Panc1 (cell line): ENCODE measurements at regions not wholly inside any gene's neighbourhood (a gene's known extent, or its start where the extent isn't known, plus 50 kb on each side); places are given as distances from the start of the nearest gene placed in this dataset.

ENCODE experiments used
- ATAC-seq: fragments of 200-7000 bp; cut with Tn5 transposase; 2 replicates; pipeline ENCODE4 v1.9.1; 2020; ENCODE audit warnings: mild to moderate bottlenecking, moderate library complexity
- BruUV-seq: library from RNA; stranded (reverse); fragments of 400-500 nt; replicated peaks from 2 replicates; lab custom pipeline; 2021; lab: Mats Ljungman, UMichigan
- CTCF ChIA-PET: fragments of 300-600 bp; sonication (Branson Sonifier 250); formaldehyde crosslinking; loops from one replicate; lab custom pipeline; 2022; ENCODE audit warnings: antibody characterized with exemption; lab: Charles Lee
- POLR2A ChIA-PET: fragments of 300-600 bp; sonication (Branson Sonifier 250); formaldehyde crosslinking; loops from one replicate; lab custom pipeline; 2022; ENCODE audit warnings: antibody characterized with exemption; lab: Charles Lee
- DNase-seq: peaks from one replicate; pipeline ENCODE4 v3.0.0-alpha.2; 2010; ENCODE audit warnings: low read depth, low spot score
- H3K27ac ChIP-seq: 2 replicates; pipeline ENCODE4 v1.5.1; 2011; ENCODE audit warnings: mild to moderate bottlenecking, low read length, inconsistent platforms
- H3K27me3 ChIP-seq: fragments of 200-500 bp; sonication (Bioruptor generic); 2 replicates; pipeline ENCODE4 v1.6.0; 2014; ENCODE audit warnings: low read length, inconsistent platforms; ENCODE audit not compliant: control insufficient read depth, insufficient read depth
- H3K36me3 ChIP-seq: fragments of 200-500 bp; sonication (Bioruptor generic); 2 replicates; pipeline ENCODE4 v1.5.1; 2014; ENCODE audit warnings: inconsistent platforms, mild to moderate bottlenecking, low read length, moderate library complexity; ENCODE audit not compliant: control insufficient read depth, insufficient read depth
- H3K4me1 ChIP-seq: 2 replicates; pipeline ENCODE4 v1.5.1; 2011; ENCODE audit warnings: inconsistent platforms, mild to moderate bottlenecking, low read length, moderate library complexity; ENCODE audit not compliant: control insufficient read depth, insufficient read depth
- H3K4me3 ChIP-seq, 2 experiments: 2 replicates each; pipeline ENCODE4 v1.5.1; 2011 to 2012; ENCODE audit warnings: low read depth in 2 of 2, low read length in 2 of 2, mild to moderate bottlenecking in 2 of 2, inconsistent platforms in 1 of 2, moderate library complexity in 1 of 2
- H3K9me3 ChIP-seq: fragments of 200-500 bp; sonication (Bioruptor generic); 2 replicates; pipeline ENCODE4 v1.5.1; 2014; ENCODE audit warnings: low read depth, mild to moderate bottlenecking, inconsistent platforms, low read length, moderate library complexity; ENCODE audit not compliant: control insufficient read depth, insufficient read depth
- CTCF ChIP-seq: fragments of 450-650 bp; IDR thresholded peaks from 2 replicates; pipeline ENCODE4 v1.5.1; 2017; ENCODE audit warnings: mild to moderate bottlenecking
- POLR2AphosphoS5 ChIP-seq: IDR thresholded peaks from 2 replicates; pipeline ENCODE4 v1.6.1; 2012; ENCODE audit warnings: mild to moderate bottlenecking, low read depth, low read length, moderate library complexity
- SIN3A ChIP-seq: IDR thresholded peaks from 2 replicates; pipeline ENCODE4 v1.6.1; 2012; ENCODE audit warnings: low read depth, mild to moderate bottlenecking, low read length, moderate library complexity, borderline replicate concordance; ENCODE audit not compliant: insufficient read depth
- TCF7L2 ChIP-seq: IDR thresholded peaks from 2 replicates; pipeline ENCODE4 v1.6.1; 2011; ENCODE audit warnings: mild to moderate bottlenecking, low read depth, low read length, inconsistent platforms
- in situ Hi-C: cut with HindIII; loops from 2 replicates; pipeline ENCODE4 v1.10.0; 2016; ENCODE audit warnings: low sequenced_read_pairs, low pct_unique_long_range_greater_than_20kb
- intact Hi-C: fragments of 100-400 bp; cut with micrococcal nuclease; formaldehyde crosslinking; loops from one replicate; pipeline ENCODE4 v1.10.0; 2022; ENCODE audit not compliant: unreplicated experiment
- TF ChIP-seq, protein P1 (sequence below), 2 experiments: IDR thresholded peaks; 2 replicates each; pipeline ENCODE4 v1.6.1; 2011 to 2012; ENCODE audit warnings: low read depth in 2 of 2, control low read depth in 1 of 2, low read length in 1 of 2, mild to moderate bottlenecking in 1 of 2, moderate library complexity in 1 of 2; ENCODE audit not compliant: insufficient read depth in 1 of 2

- DNase-seq (no peak), ATAC-seq (no peak)
- Histone ChIP-seq H3K4me1 (no peaks in the 10 kb centered on the region), H3K36me3 (no peaks in the 10 kb centered on the region), H3K27ac (no peak overlapping the region), H3K27me3 (no peaks in the 10 kb centered on the region), H3K9me3 (no peaks in the 10 kb centered on the region), H3K4me3 (no peak overlapping the region)
- peak; percentile 29; the same call in 1 of the 2 replicates for TF ChIP-seq CTCF
- TF ChIP-seq SIN3A, result no peak
- ChIA-PET CTCF (no interaction called here), POLR2A (no interaction called here)
- no TSS peak for BruUV-seq
- in situ Hi-C loops (no loop called here), intact Hi-C loops (no loop called here)
Observed at GRCh38 chr9:1732670-1733069, 282.5 kb upstream of the SMARCA2 start.

GRCh38 chr9:1738511-1739100, 276.5 kb upstream of the SMARCA2 start:
- in situ Hi-C loops, result no loop called here
- BruUV-seq, result no TSS peak
- Histone ChIP-seq H3K27ac (no peak overlapping the region), H3K27me3 (no peaks in the 10 kb centered on the region), H3K9me3 (no peaks in the 10 kb centered on the region), H3K4me1 (no peaks in the 10 kb centered on the region), H3K36me3 (no peaks in the 10 kb centered on the region), H3K4me3 (no peak overlapping the region)
- intact Hi-C loops, result no loop called here
- DNase-seq, result no peak
- no peak for TF ChIP-seq SIN3A
- TF ChIP-seq, protein P1, sequence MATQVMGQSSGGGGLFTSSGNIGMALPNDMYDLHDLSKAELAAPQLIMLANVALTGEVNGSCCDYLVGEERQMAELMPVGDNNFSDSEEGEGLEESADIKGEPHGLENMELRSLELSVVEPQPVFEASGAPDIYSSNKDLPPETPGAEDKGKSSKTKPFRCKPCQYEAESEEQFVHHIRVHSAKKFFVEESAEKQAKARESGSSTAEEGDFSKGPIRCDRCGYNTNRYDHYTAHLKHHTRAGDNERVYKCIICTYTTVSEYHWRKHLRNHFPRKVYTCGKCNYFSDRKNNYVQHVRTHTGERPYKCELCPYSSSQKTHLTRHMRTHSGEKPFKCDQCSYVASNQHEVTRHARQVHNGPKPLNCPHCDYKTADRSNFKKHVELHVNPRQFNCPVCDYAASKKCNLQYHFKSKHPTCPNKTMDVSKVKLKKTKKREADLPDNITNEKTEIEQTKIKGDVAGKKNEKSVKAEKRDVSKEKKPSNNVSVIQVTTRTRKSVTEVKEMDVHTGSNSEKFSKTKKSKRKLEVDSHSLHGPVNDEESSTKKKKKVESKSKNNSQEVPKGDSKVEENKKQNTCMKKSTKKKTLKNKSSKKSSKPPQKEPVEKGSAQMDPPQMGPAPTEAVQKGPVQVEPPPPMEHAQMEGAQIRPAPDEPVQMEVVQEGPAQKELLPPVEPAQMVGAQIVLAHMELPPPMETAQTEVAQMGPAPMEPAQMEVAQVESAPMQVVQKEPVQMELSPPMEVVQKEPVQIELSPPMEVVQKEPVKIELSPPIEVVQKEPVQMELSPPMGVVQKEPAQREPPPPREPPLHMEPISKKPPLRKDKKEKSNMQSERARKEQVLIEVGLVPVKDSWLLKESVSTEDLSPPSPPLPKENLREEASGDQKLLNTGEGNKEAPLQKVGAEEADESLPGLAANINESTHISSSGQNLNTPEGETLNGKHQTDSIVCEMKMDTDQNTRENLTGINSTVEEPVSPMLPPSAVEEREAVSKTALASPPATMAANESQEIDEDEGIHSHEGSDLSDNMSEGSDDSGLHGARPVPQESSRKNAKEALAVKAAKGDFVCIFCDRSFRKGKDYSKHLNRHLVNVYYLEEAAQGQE (IDR thresholded peaks at IDR 0.05; ENCODE audit: insufficient read depth in 1 of 2, low read depth in 2 of 2, low read length in 1 of 2), result no peak
- no peak for TF ChIP-seq POLR2AphosphoS5
- CTCF ChIA-PET, result no interaction called here
- POLR2A ChIA-PET, result no interaction called here
- no peak for ATAC-seq

DNA sequence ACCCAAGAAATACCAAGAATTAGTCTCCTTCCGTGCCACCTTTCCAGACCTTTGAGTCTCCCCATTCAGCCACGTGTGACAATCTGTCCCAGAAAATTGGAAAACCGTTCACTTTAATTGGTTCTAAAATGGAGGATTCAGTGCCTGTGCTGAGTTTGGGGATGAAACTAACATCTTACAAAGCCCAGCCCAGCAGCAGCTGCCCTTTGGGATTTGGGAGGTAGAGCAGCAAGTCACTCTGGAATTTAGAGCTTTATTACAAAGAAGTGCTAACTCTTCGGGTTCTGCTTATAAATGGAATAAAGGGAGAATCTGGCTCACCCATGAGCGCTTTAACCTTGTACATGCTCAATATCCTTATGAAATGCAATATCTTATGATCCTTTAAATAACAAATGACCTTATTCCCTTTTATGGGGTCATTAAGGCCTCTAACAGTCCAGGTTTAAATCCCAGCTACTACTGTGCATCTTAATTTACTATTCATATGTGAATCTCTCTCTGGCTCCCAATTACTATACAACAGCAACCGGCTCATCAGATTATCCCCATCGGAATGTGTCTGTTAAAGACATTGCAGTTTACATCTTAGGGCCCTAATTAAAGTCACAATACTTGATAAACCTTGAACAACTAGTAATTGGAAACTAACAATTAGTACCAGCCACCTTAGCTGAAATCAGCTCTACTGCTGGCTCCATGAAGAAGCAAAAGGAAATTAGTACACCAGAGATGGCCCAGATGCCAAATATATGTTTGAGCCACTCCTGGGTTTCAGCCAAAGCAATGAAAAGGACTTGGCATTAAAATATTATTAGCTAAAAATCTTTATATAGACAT, 271.8 kb upstream of the SMARCA2 start:
- POLR2A ChIA-PET, result no interaction called here

More for the DNA sequence above, 271.8 kb upstream of the SMARCA2 start:
- intact Hi-C loops, result no loop called here
- no TSS peak for BruUV-seq
- CTCF ChIA-PET, result no interaction called here
- in situ Hi-C loops, result no loop called here
- Histone ChIP-seq H3K27ac (no peak overlapping the region), H3K27me3 (no peaks in the 10 kb centered on the region), H3K9me3 (no peaks in the 10 kb centered on the region), H3K36me3 (no peaks in the 10 kb centered on the region), H3K4me1 (no peaks in the 10 kb centered on the region), H3K4me3 (no peak overlapping the region)
- no peak for TF ChIP-seq TCF7L2
- no peak for TF ChIP-seq CTCF
- TF ChIP-seq, protein P1 (IDR thresholded peaks at IDR 0.05; ENCODE audit: insufficient read depth in 1 of 2, low read depth in 2 of 2, low read length in 1 of 2), result no peak
- TF ChIP-seq POLR2AphosphoS5, result no peak
- no peak for TF ChIP-seq SIN3A
- no peak for DNase-seq
- no peak for ATAC-seq
